Vagina (tissue), 2 donors: ENCODE measurements at regions not wholly inside any gene's neighbourhood (a gene's known extent, or its start where the extent isn't known, plus 50 kb on each side); places are given as distances from the start of the nearest gene placed in this dataset.

Experiments
- DNase-seq, 2 donors: peaks; one replicate each; pipeline ENCODE4 v3.0.0-alpha.2; 2017; ENCODE audit errors: extremely low spot score in 2 of 2
- H3K27ac ChIP-seq: fragments of 200-600 bp; sonication (generic); one replicate; pipeline ENCODE4 v1.5.1; 2019
- H3K27me3 ChIP-seq: fragments of 200-600 bp; sonication (generic); one replicate; pipeline ENCODE4 v1.5.1; 2019
- H3K36me3 ChIP-seq, 2 donors: fragments of 200-600 bp; sonication (generic); one replicate each; pipeline ENCODE4 v1.5.1; 2017 to 2019
- H3K4me1 ChIP-seq: fragments of 200-600 bp; sonication (generic); one replicate; pipeline ENCODE4 v1.5.1; 2019
- H3K4me3 ChIP-seq, 2 donors: fragments of 200-600 bp; sonication (generic); 1 replicate in 1 of 2; 2 replicates in 1 of 2; pipeline ENCODE4 v1.5.1; 2016 to 2019
- H3K9me3 ChIP-seq: fragments of 200-600 bp; sonication (generic); one replicate; pipeline ENCODE4 v1.5.1; 2019
- CTCF ChIP-seq, 3 experiments: fragments of 450-650 bp in 2 of 3; fragments of 200-600 bp in 1 of 3; sonication (generic) in 1 of 3; IDR thresholded peaks; one replicate each; pipeline ENCODE4 v1.5.1; 2017 to 2019; ENCODE audit warnings: antibody characterized with exemption in 3 of 3, mild to moderate bottlenecking in 2 of 3, moderate library complexity in 2 of 3
- POLR2A ChIP-seq, 2 donors: fragments of 450-650 bp; IDR thresholded peaks; one replicate each; pipeline ENCODE4 v1.6.1; 2017; ENCODE audit warnings: antibody characterized with exemption in 2 of 2, mild to moderate bottlenecking in 2 of 2, moderate library complexity in 2 of 2
- POLR2AphosphoS5 ChIP-seq, 2 donors: sonication (generic); formaldehyde crosslinking; IDR thresholded peaks; one replicate each; pipeline ENCODE4 v1.9.0; 2017; ENCODE audit warnings: antibody characterized with exemption in 2 of 2, mild to moderate bottlenecking in 2 of 2, low read depth in 1 of 2; ENCODE audit not compliant: insufficient read depth in 1 of 2
- intact Hi-C: fragments of 100-400 bp; cut with DNase I; formaldehyde crosslinking; loops from one replicate; pipeline ENCODE4 v1.15.1; 2023

GRCh38 chr4:19298998-19299397 is 952.7 kb upstream of the SLIT2 start:
- TF ChIP-seq POLR2AphosphoS5 (IDR thresholded peaks at IDR 0.05; ENCODE audit: insufficient read depth in 1 of 2, low read depth in 1 of 2) = no peak
- no peak for TF ChIP-seq CTCF (IDR thresholded peaks at IDR 0.05)
- TF ChIP-seq POLR2A (IDR thresholded peaks at IDR 0.05) = no peak
- Histone ChIP-seq H3K27ac (no peak overlapping the region), H3K9me3 (no peaks in the 10 kb centered on the region), H3K36me3 (no peaks in the 10 kb centered on the region), H3K4me1 (no peaks in the 10 kb centered on the region), H3K27me3 (no peaks in the 10 kb centered on the region), H3K4me3 (no peak overlapping the region)
- intact Hi-C loops = no loop called here
- DNase-seq = no peak

GRCh38 chr4:19293781-19294180 is 957.9 kb upstream of the SLIT2 start:
- Histone ChIP-seq H3K36me3 (no peaks in the 10 kb centered on the region), H3K4me1 (no peaks in the 10 kb centered on the region), H3K4me3 (no peak overlapping the region), H3K27ac (no peak overlapping the region), H3K9me3 (no peaks in the 10 kb centered on the region), H3K27me3 (no peaks in the 10 kb centered on the region)
- no peak for DNase-seq
- intact Hi-C loops = no loop called here
- no peak for TF ChIP-seq POLR2A (IDR thresholded peaks at IDR 0.05)
- no peak for TF ChIP-seq CTCF (IDR thresholded peaks at IDR 0.05)
- TF ChIP-seq POLR2AphosphoS5 (IDR thresholded peaks at IDR 0.05; ENCODE audit: insufficient read depth in 1 of 2, low read depth in 1 of 2) = no peak

GRCh38 chr4:19293080-19293479 is 958.6 kb upstream of the SLIT2 start:
- H3K4me3 ChIP-seq = no peak overlapping the region
- no peaks in the 10 kb centered on the region for H3K27me3 ChIP-seq
- TF ChIP-seq POLR2AphosphoS5 (IDR thresholded peaks at IDR 0.05; ENCODE audit: insufficient read depth in 1 of 2, low read depth in 1 of 2) (no peak), POLR2A (IDR thresholded peaks at IDR 0.05) (no peak), CTCF (IDR thresholded peaks at IDR 0.05) (no peak)
- H3K27ac ChIP-seq = no peak overlapping the region
- no peaks in the 10 kb centered on the region for H3K36me3 ChIP-seq
- no peaks in the 10 kb centered on the region for H3K4me1 ChIP-seq
- H3K9me3 ChIP-seq = no peaks in the 10 kb centered on the region
- intact Hi-C loops = no loop called here
- DNase-seq = no peak

GRCh38 chr4:19286924-19287323 is 964.8 kb upstream of the SLIT2 start:
- no peaks in the 10 kb centered on the region for H3K4me1 ChIP-seq
- H3K9me3 ChIP-seq = no peaks in the 10 kb centered on the region
- H3K4me3 ChIP-seq = no peak overlapping the region
- no peak overlapping the region for H3K27ac ChIP-seq
- TF ChIP-seq POLR2A (IDR thresholded peaks at IDR 0.05) = no peak
- no peak for TF ChIP-seq CTCF (IDR thresholded peaks at IDR 0.05)
- no peak for TF ChIP-seq POLR2AphosphoS5 (IDR thresholded peaks at IDR 0.05; ENCODE audit: insufficient read depth in 1 of 2, low read depth in 1 of 2)
- H3K27me3 ChIP-seq = no peaks in the 10 kb centered on the region
- intact Hi-C loops = no loop called here
- H3K36me3 ChIP-seq = no peaks in the 10 kb centered on the region
- no peak for DNase-seq

- no peaks in the 10 kb centered on the region for H3K27me3 ChIP-seq
- H3K27ac ChIP-seq = no peak overlapping the region
Observed at GRCh38 chr4:19285146-19285545, 966.6 kb upstream of the SLIT2 start.

More at GRCh38 chr4:19285146-19285545, 966.6 kb upstream of the SLIT2 start:
- intact Hi-C loops = no loop called here
- no peak for DNase-seq
- Histone ChIP-seq H3K36me3 (no peaks in the 10 kb centered on the region), H3K4me1 (no peaks in the 10 kb centered on the region), H3K9me3 (no peaks in the 10 kb centered on the region), H3K4me3 (no peak overlapping the region)
- no peak for TF ChIP-seq POLR2AphosphoS5 (IDR thresholded peaks at IDR 0.05; ENCODE audit: insufficient read depth in 1 of 2, low read depth in 1 of 2)
- no peak for TF ChIP-seq POLR2A (IDR thresholded peaks at IDR 0.05)
- TF ChIP-seq CTCF (IDR thresholded peaks at IDR 0.05) = no peak
